ENCODE measurements at regions not wholly inside any gene's neighbourhood (a gene's known extent, or its start where the extent isn't known, plus 50 kb on each side); places are given as distances from the start of the nearest gene placed in this dataset.
"Not testable (repeated sequence)": the region's sequence is repeated elsewhere in the genome, so short reads cannot be mapped to it uniquely, and the experiment has no call there.

GRCh38 chr1:94292978-94293377 is 55.6 kb upstream of the ARHGAP29 start:
- not testable (repeated sequence) for TF ChIP-seq CTCF, POLR2A, EP300 (IDR thresholded peaks at IDR 0.05)

All from suprapubic skin (tissue), 3 donors.